Stimulated activated CD4-positive, alpha-beta T cell treated with anti-CD3 and anti-CD28 coated beads, Interleukin-12 subunit alpha, Interleukin-12 subunit beta, amount 100 ng/mL, for 4 hours (primary cell): ENCODE measurements at regions not wholly inside any gene's neighbourhood (a gene's known extent, or its start where the extent isn't known, plus 50 kb on each side); places are given as distances from the start of the nearest gene placed in this dataset.

Experiments
- DNase-seq: peaks from one replicate; pipeline ENCODE4 v3.0.0-alpha.2; 2020

DNA sequence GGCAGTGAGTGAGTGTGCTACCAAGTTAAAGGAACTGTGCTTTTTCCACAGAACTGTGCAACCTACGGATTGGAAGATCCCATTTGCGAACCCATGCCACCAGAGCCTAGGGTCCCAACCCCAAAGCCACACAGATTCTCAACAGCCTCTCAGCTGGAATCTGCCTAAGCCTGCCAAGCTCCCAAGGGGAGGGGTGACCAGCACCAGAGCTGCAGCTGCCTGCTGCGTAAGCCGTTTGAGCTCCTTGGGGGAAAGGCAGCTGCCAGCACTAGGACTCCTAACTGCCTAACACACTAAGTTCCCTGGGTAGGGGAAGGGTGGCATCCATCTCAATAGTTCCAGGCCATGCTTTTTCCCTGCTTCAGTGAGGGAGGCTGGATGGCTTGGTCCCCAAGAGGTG is 738.1 kb upstream of the PRKX start:
- DNase-seq: no peak

DNA sequence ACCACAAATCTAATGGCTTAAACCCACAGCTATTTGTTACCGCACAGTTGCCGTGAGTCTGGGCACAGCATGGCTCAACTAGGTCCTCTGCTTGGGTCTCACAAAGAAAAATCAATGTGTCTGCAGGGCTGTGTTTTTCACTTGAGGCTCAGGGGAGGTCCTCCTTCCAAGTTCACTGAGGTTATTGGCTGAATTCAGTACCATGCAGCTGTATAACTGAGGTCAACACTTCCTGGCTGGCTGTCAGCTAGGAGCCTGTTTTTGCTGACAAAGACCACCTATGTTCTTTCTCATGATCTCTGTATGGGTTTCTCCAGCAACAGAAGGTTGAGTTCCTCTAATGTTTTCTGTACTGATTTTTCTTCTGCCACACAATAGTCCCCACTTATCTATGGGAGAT is 736.7 kb upstream of the PRKX start:
- no peak for DNase-seq

DNA sequence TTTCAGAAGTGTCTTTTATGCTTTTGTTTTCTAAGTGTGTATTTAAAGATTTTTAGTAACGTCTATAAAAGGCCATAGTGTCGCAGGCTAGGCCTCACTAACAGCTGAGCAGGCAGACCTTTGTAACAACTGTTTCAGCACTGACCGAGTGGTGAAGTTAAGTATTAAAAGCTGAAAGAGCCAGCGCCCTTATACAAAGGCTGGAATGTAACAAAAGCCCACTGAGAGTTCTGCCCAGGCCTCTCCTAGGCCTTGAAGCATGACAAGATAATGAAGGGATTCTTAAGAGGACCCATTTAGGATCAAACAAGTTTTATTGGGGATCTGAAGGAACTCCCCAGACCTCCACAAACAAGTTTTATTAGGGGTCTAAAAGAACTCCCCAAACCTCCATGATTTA is 722.5 kb upstream of the PRKX start:
- DNase-seq: no peak

DNA sequence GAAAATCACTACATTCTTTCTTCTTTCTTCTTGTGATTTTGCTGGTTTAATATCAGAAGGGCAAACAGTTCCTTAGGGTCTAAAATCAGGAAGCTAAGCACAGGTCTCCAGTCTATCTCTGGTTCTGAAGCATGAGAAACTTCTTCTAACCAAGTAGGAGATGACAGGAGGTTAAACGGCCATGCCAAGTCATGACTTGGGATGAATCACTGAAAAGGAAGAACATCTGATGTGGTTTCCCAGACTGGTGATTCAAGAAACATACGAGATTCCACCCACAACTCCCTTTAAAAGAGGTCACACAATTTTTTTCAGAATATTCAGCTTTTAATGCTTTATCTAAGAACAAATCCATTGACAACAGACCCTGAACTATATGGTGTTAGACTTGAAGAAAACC is 684.0 kb upstream of the PRKX start:
- DNase-seq: no peak

DNA sequence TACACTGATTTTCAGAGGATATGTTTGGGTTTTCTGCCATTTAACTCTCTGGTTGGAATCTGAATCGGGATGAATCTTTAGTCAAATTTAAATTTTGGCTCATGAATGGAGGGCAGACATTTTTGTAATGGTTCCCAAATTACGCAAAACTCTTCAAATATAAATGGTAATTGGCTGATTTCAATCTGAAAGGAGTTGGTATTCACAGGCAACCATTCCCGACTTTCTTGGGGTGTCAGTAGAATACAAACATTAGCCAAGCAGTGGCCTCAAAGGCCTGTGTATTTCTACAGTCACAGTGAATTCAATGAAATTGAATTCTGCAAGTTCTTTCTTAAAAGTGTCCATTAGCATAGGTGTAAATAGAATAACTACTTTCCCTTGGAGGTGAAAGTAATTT is 668.8 kb upstream of the PRKX start:
- no peak for DNase-seq

DNA sequence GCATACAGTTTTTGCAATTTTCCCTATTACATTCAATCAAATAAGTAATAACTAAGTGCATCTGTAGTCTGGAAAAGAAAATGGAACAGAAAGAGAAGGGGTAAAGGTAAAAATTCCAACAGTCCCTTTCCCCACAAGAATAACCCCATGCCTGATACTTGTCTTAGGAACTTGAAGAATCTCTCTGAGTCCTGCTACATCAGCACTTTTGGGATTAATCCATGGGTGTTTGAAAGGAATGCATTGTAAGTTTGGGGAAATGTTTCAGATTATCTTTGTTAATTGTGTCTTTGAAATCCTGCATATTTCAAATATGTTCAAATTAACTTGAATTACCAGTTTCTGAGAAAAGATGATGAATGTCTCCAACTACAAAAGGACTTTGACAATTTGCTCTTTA is 667.3 kb upstream of the PRKX start:
- DNase-seq: no peak

DNA sequence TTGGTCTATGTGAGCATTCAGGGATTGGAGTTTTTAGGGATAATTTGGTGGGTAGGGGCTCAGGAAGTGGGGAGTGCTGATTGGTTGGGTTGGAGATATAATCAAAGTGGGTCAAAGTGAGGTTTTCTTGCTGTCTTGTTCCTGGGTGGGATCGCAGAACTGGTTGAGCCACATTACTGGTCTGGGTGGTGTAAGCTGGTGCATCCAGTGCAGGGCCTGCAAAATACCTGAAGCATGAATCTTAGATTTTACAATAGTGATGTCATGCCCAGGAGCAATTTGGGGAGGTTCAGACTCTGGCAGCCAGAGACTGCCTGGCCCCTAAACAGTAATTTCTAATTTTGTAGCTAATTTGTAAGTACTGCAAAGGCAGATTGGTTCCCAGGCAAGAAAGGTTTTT is 665.6 kb upstream of the PRKX start:
- DNase-seq: no peak

DNA sequence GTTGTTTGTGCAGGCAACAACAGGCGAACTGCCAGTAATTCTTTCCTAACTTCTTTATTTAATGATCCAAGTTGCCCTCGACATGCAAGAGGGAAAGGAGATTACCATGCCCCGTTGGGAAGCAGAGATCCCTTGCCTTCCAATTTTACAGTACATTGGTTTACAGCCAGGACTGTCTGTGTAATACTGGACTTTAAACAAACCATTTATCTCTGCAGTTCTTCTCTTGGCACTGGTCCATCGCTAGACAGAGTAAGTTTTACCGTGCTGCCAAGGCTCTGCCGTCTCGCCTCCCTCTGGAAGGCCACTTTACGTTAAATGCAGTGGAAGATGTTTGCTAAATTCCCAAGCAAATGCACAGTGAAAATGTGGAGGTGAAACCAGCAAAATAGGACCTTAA is 660.3 kb upstream of the PRKX start:
- DNase-seq: no peak

DNA sequence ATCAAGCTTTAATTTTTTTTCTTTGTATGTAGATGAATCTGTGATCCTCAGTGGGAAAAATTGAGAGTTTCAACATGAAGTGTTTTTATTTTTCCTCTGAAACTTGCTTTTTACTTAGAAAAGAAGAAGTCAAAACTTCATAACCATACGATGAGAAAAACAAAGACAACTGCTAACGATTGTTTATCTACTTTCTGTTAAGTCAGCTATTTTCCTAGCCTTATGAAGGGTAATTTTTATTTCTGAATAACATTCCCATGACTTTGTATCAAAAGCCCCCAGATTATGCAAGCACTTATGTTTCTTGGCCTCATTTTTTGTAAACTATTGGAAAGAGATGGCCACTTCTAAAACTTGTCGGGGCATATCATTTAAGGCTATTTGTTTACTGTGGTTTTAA is 645.1 kb upstream of the PRKX start:
- DNase-seq: no peak

DNA sequence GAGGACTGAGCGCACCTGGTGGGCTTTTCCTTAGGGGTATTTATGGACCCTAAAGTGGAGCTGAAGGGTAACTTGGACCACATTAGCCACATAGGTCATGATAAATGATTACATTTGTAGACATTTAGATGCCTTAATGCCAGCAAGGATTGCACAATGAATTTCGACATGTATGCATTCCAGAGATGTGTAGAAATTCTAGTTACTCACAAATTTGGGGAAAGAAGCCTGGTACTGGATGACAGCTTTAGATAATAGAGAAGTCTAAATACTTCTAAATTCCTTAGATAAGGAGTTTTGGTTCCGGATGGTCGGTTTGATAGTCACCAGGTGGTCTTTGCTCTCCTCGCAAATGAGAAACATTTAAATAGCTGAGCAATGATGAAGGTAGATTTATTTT is 609.5 kb upstream of the PRKX start:
- no peak for DNase-seq

DNA sequence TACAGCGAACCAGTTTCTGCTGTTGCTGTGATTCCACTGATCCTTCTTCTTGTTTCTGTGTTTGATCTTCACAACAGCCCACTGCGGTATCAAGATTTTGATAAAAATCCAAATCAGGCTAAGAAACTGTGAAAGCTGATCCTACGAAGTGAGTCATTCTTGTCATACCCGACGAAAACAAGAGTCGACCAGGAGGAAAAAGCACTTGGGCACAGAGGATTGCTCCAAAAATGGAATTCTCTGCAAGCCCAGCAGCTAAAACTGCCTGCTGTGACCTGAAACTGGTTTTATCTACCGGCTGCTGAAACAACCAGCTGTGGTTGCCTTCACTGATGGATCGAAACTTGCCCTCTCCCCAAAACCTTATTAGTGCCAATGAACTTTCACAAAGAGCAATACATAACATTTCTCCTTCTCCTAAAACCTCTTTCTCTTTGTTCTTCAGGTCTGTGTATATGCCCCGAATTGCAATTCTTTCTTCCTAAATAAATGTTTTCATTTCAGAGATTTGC is 607.0 kb upstream of the PRKX start:
- DNase-seq: no peak

DNA sequence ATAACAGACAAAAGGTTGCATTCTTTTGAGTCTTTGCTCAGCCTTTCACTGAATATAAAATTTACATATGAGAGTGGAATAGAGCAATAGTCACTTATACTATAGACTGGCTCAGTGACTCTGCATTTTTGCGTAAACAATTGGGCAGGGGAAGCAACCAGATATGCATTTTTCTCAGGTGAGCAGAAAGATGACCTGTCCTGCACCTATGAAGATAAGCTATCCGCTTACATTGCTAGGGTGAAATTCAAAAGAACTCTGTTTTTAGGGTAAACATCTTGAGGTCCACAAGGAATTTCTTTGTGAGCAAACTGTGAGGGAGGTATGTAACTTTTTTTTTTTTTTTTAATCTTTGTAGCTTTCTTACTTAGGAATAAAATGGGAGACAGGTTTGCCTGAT is 602.4 kb upstream of the PRKX start:
- DNase-seq: no peak

DNA sequence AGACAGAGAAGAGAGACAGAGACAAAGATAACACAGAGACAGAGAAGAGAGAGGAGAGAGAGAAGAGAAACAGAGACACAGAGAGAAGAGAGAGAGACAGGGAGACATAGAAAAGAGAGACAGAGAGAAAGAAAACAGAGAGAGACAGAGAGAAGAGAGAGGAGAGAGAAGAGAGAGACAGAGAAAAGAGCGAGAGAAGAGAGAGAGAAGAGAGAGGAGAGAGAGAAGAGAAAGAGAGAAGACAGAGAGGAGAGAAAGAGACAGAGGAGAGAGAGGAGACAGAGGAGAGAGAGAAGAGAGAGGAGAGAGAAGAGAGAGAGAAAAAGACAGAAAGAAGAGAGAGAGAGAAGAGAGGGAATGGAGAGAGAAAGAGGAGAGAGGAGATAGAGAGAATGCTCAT is 601.1 kb upstream of the PRKX start:
- DNase-seq: no peak

DNA sequence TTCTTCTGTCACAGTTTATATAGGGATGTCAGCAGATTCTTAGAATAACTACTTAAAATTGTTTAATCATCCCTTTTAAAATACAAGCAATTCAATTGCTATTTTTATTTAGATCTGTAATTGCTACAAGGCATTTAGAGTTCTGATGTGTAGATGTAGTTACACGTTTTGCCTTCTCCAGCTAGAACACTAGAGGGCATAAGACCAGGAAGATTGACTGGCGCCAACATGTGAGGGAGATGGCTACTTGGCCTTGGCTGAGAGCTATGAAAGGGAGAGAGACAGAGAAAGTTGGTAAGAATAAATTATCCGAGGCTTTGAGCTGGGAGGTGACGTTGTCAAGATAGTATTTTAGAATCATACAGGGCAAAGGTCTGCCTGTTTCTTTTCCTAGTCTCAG is 563.7 kb upstream of the PRKX start:
- DNase-seq: no peak

DNA sequence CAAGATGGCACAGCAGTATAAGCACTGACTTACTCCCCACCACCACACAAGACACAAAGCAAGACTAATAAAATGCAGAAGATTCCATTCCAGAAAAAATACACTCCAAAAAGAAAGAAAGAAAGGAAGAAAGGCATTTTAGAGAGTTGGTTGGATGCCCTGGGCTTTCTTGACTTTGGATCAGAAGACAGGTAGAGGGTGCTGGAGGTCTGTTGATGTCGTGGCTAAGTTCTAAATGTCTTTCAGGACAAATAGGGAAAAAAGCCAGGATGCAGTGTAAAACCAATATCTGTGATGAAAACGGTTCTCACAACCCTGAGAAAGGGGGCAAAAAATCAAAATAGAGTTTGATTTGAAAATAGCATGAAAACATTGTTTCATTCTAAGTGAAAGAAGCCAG is 555.2 kb upstream of the PRKX start:
- DNase-seq: no peak

DNA sequence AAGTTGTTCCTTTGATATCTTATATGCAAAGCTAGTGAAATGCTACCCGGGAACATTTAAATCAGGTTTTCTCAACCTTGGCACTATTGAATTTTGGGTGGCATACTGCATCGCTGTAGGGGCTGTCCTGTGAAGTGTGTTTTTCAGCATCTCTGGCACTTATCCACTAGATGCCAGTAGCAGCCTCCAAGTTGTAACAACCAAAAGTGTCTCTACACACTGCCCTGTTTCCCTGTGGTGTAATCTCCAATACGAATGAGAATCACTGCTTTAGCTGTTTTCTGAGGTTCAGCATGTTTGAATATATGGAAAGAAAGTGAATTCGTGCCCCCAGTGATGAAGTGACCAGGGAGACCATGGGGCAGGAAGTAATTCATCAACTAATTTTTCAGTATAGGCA is 551.6 kb upstream of the PRKX start:
- DNase-seq: no peak

DNA sequence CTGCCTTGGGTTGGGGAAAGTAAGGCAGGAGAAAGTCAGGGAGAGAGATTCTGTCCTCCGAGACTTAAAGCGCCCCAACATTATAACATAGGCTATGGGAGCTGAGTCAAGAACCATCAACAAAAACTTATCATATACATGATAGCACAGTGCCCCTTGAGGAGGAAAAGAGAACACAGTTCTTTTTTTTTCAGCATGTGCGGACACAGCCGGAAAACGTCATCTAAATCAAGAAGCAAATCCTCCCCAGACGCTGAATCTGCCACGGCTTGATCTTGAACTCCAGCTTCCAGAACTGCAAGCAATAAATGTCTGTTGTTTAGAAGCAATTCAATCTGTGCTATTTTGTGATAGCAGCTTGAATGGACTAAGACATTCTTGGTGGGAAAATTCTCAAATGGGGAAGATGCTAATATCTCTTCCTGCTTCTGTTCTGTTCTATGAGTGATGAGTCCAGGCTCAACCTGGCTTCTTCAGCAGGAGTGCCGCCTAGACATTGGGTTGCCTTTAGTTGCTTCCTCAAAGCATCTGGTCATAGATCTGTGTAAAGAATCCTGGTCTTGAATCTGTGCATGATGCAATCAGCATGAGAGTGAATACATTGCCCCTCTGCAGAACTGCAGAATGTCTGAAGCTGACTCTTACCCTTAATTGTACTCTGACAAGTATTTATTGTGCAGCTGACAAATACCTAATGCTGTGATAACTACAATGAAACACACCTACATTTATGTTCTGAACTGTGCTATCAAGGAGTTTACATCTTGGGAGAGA is 549.8 kb upstream of the PRKX start:
- DNase-seq: no peak

DNA sequence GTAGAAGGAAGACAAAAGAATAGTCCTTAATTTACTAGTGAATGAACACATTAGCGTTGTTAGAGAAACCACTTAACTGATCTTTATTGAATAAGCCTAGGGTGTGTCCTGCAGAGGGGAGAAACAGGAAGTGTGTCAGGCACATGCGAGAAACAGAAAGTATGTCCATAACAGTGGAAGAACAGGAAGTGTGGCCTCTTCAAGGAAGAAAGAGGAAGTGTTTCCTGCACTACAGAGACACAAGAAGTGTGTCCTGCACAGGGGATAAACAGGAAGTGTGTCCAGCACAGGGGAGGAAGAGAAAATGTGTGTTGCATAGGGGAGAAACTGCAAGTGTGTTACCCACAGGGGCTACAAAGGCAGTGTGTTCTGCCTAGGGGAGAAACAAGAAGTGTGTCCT is 539.6 kb upstream of the PRKX start:
- DNase-seq: no peak

DNA sequence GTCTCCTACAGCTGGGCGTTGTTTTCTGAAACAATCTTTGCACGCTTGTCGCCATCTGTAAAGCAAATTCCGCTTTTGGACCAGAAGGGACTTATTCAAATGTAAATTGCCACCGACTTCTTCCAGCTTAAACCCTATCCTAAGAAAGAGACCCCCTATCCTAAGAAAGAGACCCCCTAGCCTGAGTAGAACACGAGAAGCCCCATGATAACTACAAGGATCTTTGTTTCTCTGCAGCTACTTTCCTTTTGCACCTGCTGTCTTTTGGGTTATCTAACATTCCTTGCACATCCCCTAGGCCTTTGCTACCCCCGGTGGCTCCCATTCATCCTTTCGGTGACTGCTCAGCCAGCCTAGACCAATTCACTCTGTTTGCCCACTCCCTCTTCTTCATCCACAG is 536.0 kb upstream of the PRKX start:
- no peak for DNase-seq

DNA sequence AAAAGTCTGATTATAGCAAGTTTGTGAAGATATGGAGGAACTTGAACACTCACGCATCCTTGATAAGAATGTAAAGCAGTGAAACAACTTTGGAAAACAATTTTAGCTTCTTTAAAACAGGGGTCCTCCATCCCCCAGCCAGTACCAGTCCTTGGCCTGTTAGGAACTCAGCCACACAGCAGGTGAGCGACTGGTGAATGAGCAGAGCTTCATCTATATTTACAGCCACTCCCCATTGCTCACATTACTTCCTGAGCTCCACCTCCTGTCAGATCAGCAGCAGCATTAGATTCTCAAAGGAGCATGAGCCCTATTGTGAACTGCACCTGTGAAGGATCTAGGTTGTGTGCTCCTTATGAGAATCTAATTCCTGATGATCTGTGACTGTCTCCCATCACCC is 530.3 kb upstream of the PRKX start:
- no peak for DNase-seq

DNA sequence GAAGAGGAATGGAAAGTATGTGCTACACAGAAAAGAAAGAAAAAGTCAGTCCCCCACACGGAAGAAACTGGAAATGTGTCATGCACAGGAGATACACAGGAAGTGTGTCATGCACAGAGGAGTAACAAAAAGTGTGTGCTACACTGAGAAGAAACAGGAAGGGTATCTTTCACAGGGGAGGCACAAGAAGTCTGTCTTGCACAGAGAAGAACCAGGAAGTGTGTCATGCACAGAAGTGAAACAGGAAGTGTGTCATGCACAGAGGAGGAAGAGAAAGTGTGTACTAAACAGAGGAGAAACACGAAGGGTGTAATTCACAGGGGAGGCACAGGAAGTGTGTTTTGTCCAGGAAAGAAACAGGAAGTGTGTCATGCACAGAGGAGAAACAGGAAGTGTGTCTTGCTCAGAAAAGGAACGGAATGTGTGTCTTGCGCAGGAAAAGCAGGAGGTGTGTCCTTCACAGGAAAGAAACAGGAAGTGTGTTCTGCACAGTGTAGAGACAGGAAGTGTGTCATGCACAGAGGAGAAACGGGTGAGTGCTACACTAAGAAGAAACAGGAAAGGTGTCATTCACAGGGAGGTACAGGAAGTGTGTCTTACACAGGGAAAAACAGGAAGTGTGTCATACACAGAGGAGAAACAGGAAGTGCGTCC is 527.2 kb upstream of the PRKX start:
- no peak for DNase-seq

DNA sequence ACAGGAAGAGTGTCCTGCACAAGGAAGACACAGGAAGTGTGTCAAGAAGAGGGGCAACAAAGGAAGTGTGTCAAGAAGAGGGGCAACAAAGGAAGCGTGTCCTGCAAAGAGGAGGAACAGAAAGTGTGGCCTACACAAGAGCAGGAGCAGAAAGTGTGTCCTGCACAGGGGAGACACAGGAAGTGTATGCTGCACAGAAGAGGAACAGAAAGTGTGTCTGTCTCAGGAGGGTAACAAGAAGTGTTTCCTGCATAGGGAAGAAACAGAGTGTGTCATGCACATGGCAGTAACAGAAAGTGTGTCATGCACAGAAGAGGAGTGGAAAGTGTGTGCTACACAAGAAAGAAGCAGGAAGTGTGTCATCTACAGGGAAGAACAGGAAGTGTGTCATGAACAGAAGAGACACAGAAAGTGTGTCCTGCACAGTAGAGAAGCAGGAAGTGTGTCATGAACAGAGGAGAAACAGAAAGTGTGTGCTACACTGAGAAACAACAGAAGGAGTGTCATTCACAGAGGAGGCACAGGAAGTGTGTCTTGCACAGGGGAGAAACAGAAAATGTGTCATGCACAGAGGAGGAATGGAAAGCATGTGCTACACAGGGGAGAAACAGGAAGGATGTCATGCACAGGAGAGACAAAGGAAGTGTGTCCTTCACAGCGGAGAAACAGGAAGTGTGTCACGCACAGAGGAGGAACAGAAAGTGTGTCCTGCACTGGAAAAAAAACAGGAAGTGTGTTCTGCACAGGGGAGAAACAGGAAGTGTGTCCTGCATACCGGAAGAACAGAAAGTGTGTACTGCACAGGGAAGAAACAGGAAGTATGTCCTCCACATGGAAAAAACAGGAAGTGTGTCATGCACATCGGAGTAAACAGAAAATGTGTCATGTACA is 526.4 kb upstream of the PRKX start:
- DNase-seq: no peak

DNA sequence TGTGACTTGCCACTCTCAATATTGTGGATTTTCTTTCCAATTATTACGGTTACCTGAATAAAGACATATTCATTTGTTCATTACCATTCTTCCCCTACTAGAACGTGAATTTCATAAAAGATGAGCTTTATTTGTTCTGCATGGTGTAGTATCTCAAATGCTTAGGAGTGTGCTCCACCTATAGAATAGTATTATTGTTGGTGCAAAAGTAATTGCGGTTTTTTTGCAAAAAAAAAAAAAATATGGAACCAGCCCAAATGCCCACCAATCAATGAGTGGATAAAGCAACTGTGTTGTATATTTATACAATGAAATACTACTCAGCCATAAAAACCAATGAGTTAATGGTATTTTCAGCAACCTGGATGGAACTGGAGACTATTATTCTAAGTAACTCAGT is 525.5 kb upstream of the PRKX start:
- DNase-seq: no peak

DNA sequence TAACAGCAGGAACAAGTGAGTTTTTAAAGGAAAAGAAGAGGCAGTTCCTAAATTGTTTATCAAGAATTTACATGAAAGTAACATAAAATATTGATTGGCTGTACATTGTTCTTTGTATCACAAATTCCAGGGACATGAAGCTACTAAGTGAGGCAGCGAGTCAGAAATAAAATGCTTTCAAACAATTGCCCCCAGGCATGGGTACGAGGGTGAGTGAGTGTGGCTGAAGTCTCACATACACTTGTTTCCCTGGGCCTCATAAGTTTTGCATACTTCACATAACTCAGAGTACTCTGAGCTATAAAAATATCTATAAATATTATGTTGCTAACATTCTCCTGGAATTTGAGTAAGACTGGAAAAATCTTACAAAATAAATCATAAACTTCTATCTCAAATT is 511.6 kb upstream of the PRKX start:
- no peak for DNase-seq
